ENCODE measurements at regions not wholly inside any gene's neighbourhood (a gene's known extent, or its start where the extent isn't known, plus 50 kb on each side); places are given as distances from the start of the nearest gene placed in this dataset.

DNA sequence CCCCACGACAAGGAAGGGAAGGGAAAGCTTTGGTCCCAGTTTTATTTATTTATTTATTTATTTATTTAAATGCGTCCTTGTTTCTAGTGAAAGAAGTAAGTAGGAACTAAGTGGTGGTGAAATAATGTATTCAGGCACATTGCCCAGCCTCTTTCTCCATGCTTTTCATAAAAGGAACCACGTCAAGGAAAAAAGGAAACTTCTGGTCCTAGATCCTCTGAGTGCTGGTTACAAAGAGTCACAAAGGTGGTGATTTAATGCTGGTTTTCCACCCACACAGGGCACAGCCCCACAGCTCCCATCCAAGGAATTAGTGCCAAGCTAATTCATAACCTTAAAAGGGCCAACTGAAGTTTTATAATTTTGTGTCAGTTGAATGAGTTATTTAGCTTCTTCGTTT, 206.6 kb upstream of the GYPA start:
- DNase-seq (ENCODE audit: low read depth), result no peak
- TF ChIP-seq, protein P1, sequence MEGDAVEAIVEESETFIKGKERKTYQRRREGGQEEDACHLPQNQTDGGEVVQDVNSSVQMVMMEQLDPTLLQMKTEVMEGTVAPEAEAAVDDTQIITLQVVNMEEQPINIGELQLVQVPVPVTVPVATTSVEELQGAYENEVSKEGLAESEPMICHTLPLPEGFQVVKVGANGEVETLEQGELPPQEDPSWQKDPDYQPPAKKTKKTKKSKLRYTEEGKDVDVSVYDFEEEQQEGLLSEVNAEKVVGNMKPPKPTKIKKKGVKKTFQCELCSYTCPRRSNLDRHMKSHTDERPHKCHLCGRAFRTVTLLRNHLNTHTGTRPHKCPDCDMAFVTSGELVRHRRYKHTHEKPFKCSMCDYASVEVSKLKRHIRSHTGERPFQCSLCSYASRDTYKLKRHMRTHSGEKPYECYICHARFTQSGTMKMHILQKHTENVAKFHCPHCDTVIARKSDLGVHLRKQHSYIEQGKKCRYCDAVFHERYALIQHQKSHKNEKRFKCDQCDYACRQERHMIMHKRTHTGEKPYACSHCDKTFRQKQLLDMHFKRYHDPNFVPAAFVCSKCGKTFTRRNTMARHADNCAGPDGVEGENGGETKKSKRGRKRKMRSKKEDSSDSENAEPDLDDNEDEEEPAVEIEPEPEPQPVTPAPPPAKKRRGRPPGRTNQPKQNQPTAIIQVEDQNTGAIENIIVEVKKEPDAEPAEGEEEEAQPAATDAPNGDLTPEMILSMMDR (IDR thresholded peaks at IDR 0.05; ENCODE audit: insufficient read depth, low read depth, low read length), result no peak
- H3K4me3 ChIP-seq (ENCODE audit: low read depth, low read length), result no peak overlapping the region

DNA sequence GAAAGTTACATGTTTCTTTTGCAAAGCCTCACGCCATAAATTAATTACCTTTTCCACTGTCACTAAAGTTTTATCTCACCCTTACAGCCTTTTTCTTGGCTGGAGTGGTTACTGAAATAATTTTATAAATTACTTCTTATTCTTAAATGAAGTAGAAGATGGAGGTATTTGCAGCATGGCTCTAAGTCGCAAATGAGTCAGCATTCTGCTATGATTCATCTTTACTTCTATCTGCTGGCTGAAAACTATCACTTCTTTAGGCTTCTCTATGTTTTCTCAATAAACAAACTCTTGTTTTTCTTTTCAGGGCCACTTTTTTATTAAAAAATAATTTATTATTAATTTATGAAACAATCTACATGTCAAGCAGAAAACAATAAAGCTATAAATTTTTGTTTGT, 210.2 kb upstream of the GYPA start:
- no peak for DNase-seq (ENCODE audit: low read depth)
- H3K4me3 ChIP-seq (ENCODE audit: low read depth, low read length), result no peak overlapping the region
- TF ChIP-seq, protein P1 (IDR thresholded peaks at IDR 0.05; ENCODE audit: insufficient read depth, low read depth, low read length), result no peak

DNA sequence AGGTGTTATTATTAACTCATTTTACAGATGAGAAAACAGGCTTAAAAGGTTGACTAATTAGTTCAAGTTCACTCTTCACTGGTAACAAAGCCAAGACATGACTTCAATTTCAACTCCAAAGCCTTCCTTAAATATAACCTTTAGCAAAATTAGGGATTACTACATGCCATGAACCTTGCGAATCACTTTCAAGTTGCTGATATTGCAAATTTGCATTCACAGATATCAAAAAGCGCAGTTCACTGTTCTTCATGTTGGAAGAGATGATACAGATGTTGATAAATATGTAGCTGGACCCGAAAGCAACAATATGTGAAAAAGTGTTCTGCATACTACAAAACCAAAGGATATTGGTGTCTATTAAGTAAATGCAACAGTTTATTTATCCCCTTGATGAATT, 210.8 kb upstream of the GYPA start:
- no peak for DNase-seq (ENCODE audit: low read depth)
- TF ChIP-seq, protein P1 (IDR thresholded peaks at IDR 0.05; ENCODE audit: insufficient read depth, low read depth, low read length), result no peak
- H3K4me3 ChIP-seq (ENCODE audit: low read depth, low read length), result no peak overlapping the region

DNA sequence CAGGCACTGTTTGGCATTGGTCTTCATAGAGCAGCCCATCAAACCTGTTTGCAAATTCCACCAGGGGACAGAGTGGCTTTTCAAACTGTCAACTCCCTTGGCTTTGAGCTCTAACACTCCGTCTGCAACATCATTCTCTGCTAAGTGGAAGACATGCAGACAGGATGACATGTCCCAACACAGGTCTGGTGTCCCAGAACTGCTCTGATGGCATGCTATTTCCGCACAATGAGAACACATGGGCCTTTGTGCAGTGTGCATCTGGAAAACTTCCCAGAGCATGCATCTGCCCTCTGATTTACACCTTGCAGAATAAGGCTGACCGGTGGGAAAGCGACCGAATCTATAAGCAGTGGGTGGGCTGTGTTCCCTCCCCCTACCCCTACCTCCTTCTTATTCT, 212.8 kb upstream of the GYPA start:
- H3K4me3 ChIP-seq (ENCODE audit: low read depth, low read length), result no peak overlapping the region
- TF ChIP-seq, protein P1 (IDR thresholded peaks at IDR 0.05; ENCODE audit: insufficient read depth, low read depth, low read length), result no peak
- DNase-seq (ENCODE audit: low read depth), result no peak

DNA sequence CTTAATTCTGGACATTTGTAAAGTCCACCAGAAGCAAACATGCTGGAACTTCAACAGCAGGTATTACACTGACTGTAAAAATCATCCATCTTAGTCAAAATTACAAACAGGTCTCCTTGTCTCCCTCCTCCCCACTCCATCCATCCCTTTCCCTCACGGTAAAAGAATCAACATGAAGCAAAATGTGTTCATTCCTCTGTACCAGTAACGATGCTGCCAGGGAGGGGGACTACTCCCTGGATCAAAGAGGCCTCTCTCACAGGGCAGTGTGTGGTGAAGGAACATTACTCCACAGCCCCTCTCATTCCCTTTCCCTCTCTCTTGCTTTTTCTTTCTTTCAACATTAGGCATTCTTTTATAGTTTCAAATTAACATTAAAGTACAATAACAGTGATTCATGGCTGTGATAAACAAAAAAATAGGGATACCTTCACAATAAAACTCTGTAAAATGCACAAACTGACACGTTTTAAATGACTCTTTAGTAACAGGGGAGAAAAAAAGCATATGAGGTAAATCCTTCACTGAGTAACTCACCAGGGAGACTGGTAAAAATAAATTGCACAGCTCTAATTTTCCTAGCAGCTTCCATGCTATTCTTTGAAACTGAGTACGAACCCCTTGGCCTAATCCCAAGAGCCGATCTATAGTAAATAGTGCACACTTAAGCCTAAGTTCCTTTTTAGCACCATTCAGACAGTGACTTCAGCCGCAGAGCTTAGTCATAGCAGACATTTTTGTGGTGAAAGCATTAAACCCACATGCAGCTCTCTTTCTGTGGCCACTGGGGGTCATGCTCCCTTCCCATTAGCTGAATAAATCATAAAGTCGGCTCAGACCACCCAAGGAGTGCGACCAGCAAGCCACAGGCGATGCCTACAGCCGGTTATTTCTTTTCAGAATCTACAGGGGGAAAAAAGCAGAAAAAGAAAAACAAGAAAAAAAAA, 215.6 kb upstream of the GYPA start:
- H3K4me3 ChIP-seq (ENCODE audit: low read depth, low read length), result no peak overlapping the region
- TF ChIP-seq, protein P1 (IDR thresholded peaks at IDR 0.05; ENCODE audit: insufficient read depth, low read depth, low read length), result peak; percentile 6
- DNase-seq (ENCODE audit: low read depth), result peak; percentile 92

DNA sequence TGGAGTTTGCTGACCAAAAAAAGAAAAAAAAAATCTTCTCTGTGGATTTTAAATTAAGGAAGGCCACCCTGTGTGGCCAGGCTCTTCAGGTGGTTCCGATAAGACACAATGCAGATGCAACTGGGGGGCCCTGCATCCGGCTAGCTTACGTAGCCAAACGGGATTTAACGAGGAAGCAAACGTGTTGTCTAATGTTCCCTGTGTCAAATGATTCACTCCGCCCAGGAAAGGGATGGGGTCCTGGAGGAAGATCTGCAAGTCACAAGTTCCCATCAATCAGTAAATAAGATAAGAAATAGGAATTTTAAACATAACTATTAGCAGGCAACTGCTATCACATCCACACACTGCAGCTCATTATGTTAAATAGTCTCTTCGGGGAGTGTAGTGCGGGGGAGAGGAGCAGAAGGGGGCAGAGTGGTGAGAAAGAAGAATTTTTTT, 216.4 kb upstream of the GYPA start:
- H3K4me3 ChIP-seq (ENCODE audit: low read depth, low read length), result no peak overlapping the region
- TF ChIP-seq, protein P1 (IDR thresholded peaks at IDR 0.05; ENCODE audit: insufficient read depth, low read depth, low read length), result no peak

More for the DNA sequence above, 216.4 kb upstream of the GYPA start:
- DNase-seq (ENCODE audit: low read depth), result peak; percentile 12
